ENCODE measurements at regions not wholly inside any gene's neighbourhood (a gene's known extent, or its start where the extent isn't known, plus 50 kb on each side); places are given as distances from the start of the nearest gene placed in this dataset.
A peak's percentile ranks its signal among the peaks of the same experiment; 100 is the strongest.

DNA sequence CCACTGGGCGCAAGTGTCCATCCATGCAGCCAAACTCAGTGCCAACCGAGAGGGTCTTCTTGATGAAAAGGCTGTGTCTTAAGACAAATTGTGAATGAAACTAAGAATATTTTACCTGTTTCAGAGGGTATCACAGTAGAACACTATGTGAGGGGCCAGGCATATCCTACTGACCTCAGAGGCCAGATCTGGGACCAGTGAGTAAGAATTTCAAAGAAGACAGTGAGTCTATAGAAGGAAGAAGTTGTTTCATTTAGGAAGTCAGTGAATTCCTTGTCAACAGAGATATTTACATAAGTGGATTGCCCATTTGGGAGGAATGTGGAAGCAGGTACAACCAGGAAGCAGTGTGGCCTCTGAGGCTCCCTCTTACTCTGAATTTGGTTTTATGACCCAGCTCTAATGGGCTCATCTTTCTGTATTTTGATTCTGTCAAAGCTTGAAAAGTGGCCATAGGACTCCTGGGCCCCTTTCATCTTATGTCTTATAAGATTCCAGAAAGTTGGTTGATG lies 137.4 kb downstream of the ZNF664 start:
- Histone ChIP-seq H4K5ac (ENCODE audit: insufficient read length, low read depth, low read length) (no peak overlapping the region), H2BK5ac (ENCODE audit: low read depth, low read length) (no peak overlapping the region), H2BK12ac (ENCODE audit: low read depth, low read length) (peak overlapping the region; percentile 63), H2AFZ (ENCODE audit: low read length) (0 out of 2 replicates have a peak overlapping the region, but pooled peaks have one; percentile 75), H3K18ac (ENCODE audit: extremely low read depth, low read length) (no peak overlapping the region), H2BK15ac (ENCODE audit: low read length) (no peak overlapping the region), H3K79me2 (ENCODE audit: control insufficient read depth in 1 of 2, insufficient read depth in 2 of 2, low read length in 2 of 2) (no peaks in the 10 kb centered on the region), H3K14ac (ENCODE audit: insufficient read length) (no peak overlapping the region), H3K79me1 (ENCODE audit: low read depth, low read length) (no peaks in the 10 kb centered on the region), H3K23me2 (ENCODE audit: low read depth, low read length) (no peaks in the 10 kb centered on the region), H3K9me3 (ENCODE audit: insufficient read depth in 2 of 2, low read depth in 1 of 2, low read length in 1 of 2) (peaks cover 5 to 9% of the 10 kb centered on the region in 2 experiments), H2BK20ac (ENCODE audit: low read length) (0 out of 2 replicates have a peak overlapping the region, but pooled peaks have one; percentile 13), H2AK5ac (ENCODE audit: low read depth, low read length) (no peak overlapping the region), H3K4me2 (ENCODE audit: insufficient read depth in 1 of 2, low read depth in 2 of 2, low read length in 2 of 2) (peak overlapping the region in 1 of 2 experiments; percentile 21; a peak in 1 of 4 replicates), H3K27me3 (replicated peaks in 1 of 4; ENCODE audit: control insufficient read depth in 3 of 4, extremely low read depth in 1 of 4, insufficient read depth in 3 of 4, low read length in 3 of 4) (no peaks in the 10 kb centered on the region; a peak in 1 of 7 replicates), H4K91ac (replicated peaks; ENCODE audit: insufficient read length, low read length) (peak overlapping the region; percentile 45), H3K4me3 (ENCODE audit: extremely low read depth in 1 of 4, insufficient read depth in 2 of 4, low read depth in 3 of 4, low read length in 4 of 4) (no peak overlapping the region), H3K36me3 (ENCODE audit: control insufficient read depth in 2 of 4, insufficient read depth in 4 of 4, low read length in 3 of 4) (no peaks in the 10 kb centered on the region), H4K20me1 (replicated peaks in 1 of 2; ENCODE audit: control insufficient read depth in 1 of 2, insufficient read depth in 2 of 2, low read length in 2 of 2) (no peaks in the 10 kb centered on the region), H3K27ac (ENCODE audit: low read depth, low read length) (no peak overlapping the region), H4K8ac (ENCODE audit: extremely low read depth, insufficient read depth, low read length) (no peak overlapping the region), H3K4me1 (replicated peaks in 1 of 4; ENCODE audit: control insufficient read depth in 3 of 4, insufficient read depth in 4 of 4, low read length in 3 of 4) (peaks cover 0 to 11% (median under 1%) of the 10 kb centered on the region in 4 experiments; a peak in 3 of 7 replicates), H2BK120ac (replicated peaks; ENCODE audit: low read depth, low read length) (peak overlapping the region; percentile 44), H3K23ac (ENCODE audit: insufficient read length) (no peak overlapping the region), H3K9ac (replicated peaks in 1 of 4; ENCODE audit: extremely low read depth in 1 of 4, low read depth in 3 of 4, low read length in 3 of 4) (no peak overlapping the region), H3K4ac (replicated peaks; ENCODE audit: insufficient read length, low read depth, low read length) (no peak overlapping the region), H3K56ac (replicated peaks; ENCODE audit: insufficient read length, low read depth, low read length) (no peak overlapping the region)
- TF ChIP-seq TBP (IDR thresholded peaks at IDR 0.05; ENCODE audit: low read depth, low read length) (no peak), NRF1 (IDR thresholded peaks at IDR 0.05; ENCODE audit: low read depth, low read length) (no peak), RBBP5 (IDR thresholded peaks at IDR 0.05; ENCODE audit: borderline replicate concordance, low read depth, low read length) (no peak), TAF1 (IDR thresholded peaks at IDR 0.05; ENCODE audit: low read depth, low read length) (no peak), CBX5 (IDR thresholded peaks at IDR 0.05; ENCODE audit: low read depth, low read length) (no peak), RFX5 (IDR thresholded peaks at IDR 0.05; ENCODE audit: borderline replicate concordance, low read depth, low read length) (no peak), CBX8 (IDR thresholded peaks at IDR 0.05; ENCODE audit: borderline replicate concordance, low read depth, low read length) (no peak)
- 93% methylated on average over 2 of the region's 2 CpGs; no CpG with 5 or more reads in 1 of the 2 experiments for WGBS, 2 experiments (ENCODE audit: extremely low coverage in 1 of 2, insufficient coverage in 1 of 2, insufficient read length in 1 of 2, insufficient replicate concordance in 2 of 2, low coverage in 1 of 2, low lambda C conversion rate in 2 of 2, missing lambda C conversion rate in 1 of 2)
- no peak for FAIRE-seq
- POLR2A ChIA-PET (ENCODE audit: partially characterized antibody), result no interaction called here
- CTCF ChIA-PET (ENCODE audit: partially characterized antibody), result interaction anchor here (0.6 to 1.2 kb wide), 4 partner anchors 25 to 204 kb away, joined by 3 read pairs; no protein-coding TSS in a partner anchor
- no peak for DNase-seq (ENCODE audit: low read depth in 1 of 2, low spot score in 2 of 2)
